ENCODE measurements at regions not wholly inside any gene's neighbourhood (a gene's known extent, or its start where the extent isn't known, plus 50 kb on each side); places are given as distances from the start of the nearest gene placed in this dataset.

DNA sequence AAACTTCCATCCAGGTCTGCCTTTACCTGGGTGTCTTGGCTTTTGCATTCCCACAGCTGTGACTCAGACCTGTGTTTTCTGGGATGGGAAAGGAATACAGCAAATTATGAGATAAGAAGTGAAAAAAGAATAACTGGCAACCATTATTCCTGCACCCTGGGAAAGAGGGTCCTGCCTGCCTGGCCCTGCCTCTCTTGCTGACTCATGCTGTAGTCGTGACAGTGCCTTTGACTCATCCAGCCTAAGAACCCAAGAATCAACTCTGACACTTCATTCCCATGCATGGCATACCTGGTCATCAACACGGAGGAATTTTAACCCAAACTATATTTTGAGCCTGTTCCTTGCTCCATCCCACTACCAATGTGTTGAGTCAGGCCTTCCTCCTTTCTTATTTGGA, 185.4 kb upstream of the SERP2 start:
- H3K4me3 ChIP-seq (ENCODE audit: low read length): no peak overlapping the region
- no CpG with 5 or more reads among the region's 2 CpGs for WGBS (ENCODE audit: extremely low coverage, insufficient coverage, low lambda C conversion rate)

DNA sequence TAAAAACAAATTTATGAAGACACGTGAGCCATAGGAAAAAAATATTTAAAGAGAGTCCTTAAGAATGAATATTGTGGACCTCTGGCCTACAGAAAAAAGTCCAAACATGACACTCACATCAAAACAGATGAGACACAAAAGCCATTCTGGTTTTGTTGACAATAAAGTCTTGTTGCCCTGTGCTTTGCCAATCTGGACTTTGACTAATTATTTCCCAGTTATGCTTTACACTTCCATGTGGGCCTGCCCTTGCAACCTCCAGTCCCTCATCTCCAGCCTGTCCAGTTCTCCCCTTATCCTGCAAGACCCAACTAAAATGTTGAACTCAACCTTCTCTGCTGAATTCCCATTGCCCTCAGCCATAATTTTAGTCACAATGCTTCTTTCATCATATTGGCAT, 184.5 kb upstream of the SERP2 start:
- Histone ChIP-seq H3K4ac (ENCODE audit: low read depth, low read length) (no peak overlapping the region), H4K8ac (ENCODE audit: low read depth, low read length) (no peak overlapping the region), H3K9ac (ENCODE audit: low read length) (no peak overlapping the region), H3K4me3 (ENCODE audit: low read length) (no peak overlapping the region), H2AK5ac (ENCODE audit: low read length) (no peak overlapping the region), H2BK5ac (ENCODE audit: low read length) (no peak overlapping the region), H3K79me2 (ENCODE audit: control insufficient read depth, insufficient read depth, low read length) (no peaks in the 10 kb centered on the region), H2BK120ac (ENCODE audit: low read depth, low read length) (no peak overlapping the region), H3K79me1 (ENCODE audit: low read length) (no peaks in the 10 kb centered on the region), H3K36me3 (ENCODE audit: control insufficient read depth, insufficient read depth, low read length) (no peaks in the 10 kb centered on the region), H4K5ac (ENCODE audit: low read length) (no peak overlapping the region), H3K27ac (ENCODE audit: low read depth, low read length) (no peak overlapping the region), H3K4me2 (ENCODE audit: low read length) (no peak overlapping the region), H3K27me3 (ENCODE audit: insufficient read depth, low read length, poor library complexity) (no peaks in the 10 kb centered on the region), H2BK15ac (replicated peaks; ENCODE audit: low read depth) (no peak overlapping the region), H3K18ac (ENCODE audit: low read length) (no peak overlapping the region), H3K4me1 (ENCODE audit: control insufficient read depth, low read depth, low read length) (no peaks in the 10 kb centered on the region), H3K56ac (ENCODE audit: low read length) (no peak overlapping the region), H3K23ac (ENCODE audit: low read length) (no peak overlapping the region)
- WGBS (ENCODE audit: extremely low coverage, insufficient coverage, low lambda C conversion rate): no CpG with 5 or more reads among the region's 1 CpG
- DNase-seq: no peak

More for the DNA sequence above, 185.4 kb upstream of the SERP2 start:
- H3K56ac ChIP-seq (ENCODE audit: low read length): no peak overlapping the region
- no peaks in the 10 kb centered on the region for H3K27me3 ChIP-seq (ENCODE audit: insufficient read depth, low read length, poor library complexity)
- H3K79me2 ChIP-seq (ENCODE audit: control insufficient read depth, insufficient read depth, low read length): no peaks in the 10 kb centered on the region
- no peak overlapping the region for H2BK15ac ChIP-seq (replicated peaks; ENCODE audit: low read depth)
- H4K8ac ChIP-seq (ENCODE audit: low read depth, low read length): no peak overlapping the region
- no peak overlapping the region for H2AK5ac ChIP-seq (ENCODE audit: low read length)
- H3K18ac ChIP-seq (ENCODE audit: low read length): no peak overlapping the region
- no peak overlapping the region for H3K4ac ChIP-seq (ENCODE audit: low read depth, low read length)
- no peak overlapping the region for H4K5ac ChIP-seq (ENCODE audit: low read length)
- H3K9ac ChIP-seq (ENCODE audit: low read length): no peak overlapping the region
- DNase-seq: peak; percentile 29
- H3K27ac ChIP-seq (ENCODE audit: low read depth, low read length): no peak overlapping the region
- H3K79me1 ChIP-seq (ENCODE audit: low read length): no peaks in the 10 kb centered on the region
- H3K4me1 ChIP-seq (ENCODE audit: control insufficient read depth, low read depth, low read length): no peaks in the 10 kb centered on the region
- no peak overlapping the region for H2BK5ac ChIP-seq (ENCODE audit: low read length)
- no peak overlapping the region for H2BK120ac ChIP-seq (ENCODE audit: low read depth, low read length)
- no peak overlapping the region for H3K23ac ChIP-seq (ENCODE audit: low read length)
- H3K36me3 ChIP-seq (ENCODE audit: control insufficient read depth, insufficient read depth, low read length): no peaks in the 10 kb centered on the region
- no peak overlapping the region for H3K4me2 ChIP-seq (ENCODE audit: low read length)

DNA sequence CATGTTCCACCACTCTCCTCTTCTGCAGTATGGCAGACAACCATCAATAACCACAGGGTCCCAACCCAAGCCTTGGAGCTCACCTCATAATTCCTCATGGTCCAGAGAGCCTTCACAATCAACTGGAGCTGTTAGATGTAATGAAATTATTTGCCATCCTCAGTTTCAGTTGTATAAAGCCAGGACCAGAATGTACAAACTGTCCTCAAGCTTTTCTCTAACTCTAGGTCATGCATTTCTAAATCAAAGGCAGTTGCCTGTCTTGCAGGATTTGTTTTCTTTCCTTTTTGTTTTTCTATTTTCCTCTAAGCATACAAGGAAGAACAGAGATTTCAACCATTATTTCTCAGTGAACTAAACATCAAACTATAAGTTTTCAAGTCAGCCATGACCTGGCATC, 182.5 kb upstream of the SERP2 start:
- Histone ChIP-seq H3K79me1 (ENCODE audit: low read length) (no peaks in the 10 kb centered on the region), H4K8ac (ENCODE audit: low read depth, low read length) (no peak overlapping the region), H3K4me1 (ENCODE audit: control insufficient read depth, low read depth, low read length) (no peaks in the 10 kb centered on the region), H3K23ac (ENCODE audit: low read length) (no peak overlapping the region), H3K4ac (ENCODE audit: low read depth, low read length) (no peak overlapping the region), H2BK5ac (ENCODE audit: low read length) (no peak overlapping the region), H2BK120ac (ENCODE audit: low read depth, low read length) (no peak overlapping the region), H3K18ac (ENCODE audit: low read length) (no peak overlapping the region), H3K4me2 (ENCODE audit: low read length) (no peak overlapping the region), H3K9ac (ENCODE audit: low read length) (no peak overlapping the region), H3K36me3 (ENCODE audit: control insufficient read depth, insufficient read depth, low read length) (no peaks in the 10 kb centered on the region), H3K4me3 (ENCODE audit: low read length) (no peak overlapping the region), H2AK5ac (ENCODE audit: low read length) (no peak overlapping the region), H3K27ac (ENCODE audit: low read depth, low read length) (no peak overlapping the region), H4K5ac (ENCODE audit: low read length) (no peak overlapping the region), H3K56ac (ENCODE audit: low read length) (no peak overlapping the region), H2BK15ac (replicated peaks; ENCODE audit: low read depth) (no peak overlapping the region), H3K27me3 (ENCODE audit: insufficient read depth, low read length, poor library complexity) (no peaks in the 10 kb centered on the region), H3K79me2 (ENCODE audit: control insufficient read depth, insufficient read depth, low read length) (no peaks in the 10 kb centered on the region)
- DNase-seq: no peak

DNA sequence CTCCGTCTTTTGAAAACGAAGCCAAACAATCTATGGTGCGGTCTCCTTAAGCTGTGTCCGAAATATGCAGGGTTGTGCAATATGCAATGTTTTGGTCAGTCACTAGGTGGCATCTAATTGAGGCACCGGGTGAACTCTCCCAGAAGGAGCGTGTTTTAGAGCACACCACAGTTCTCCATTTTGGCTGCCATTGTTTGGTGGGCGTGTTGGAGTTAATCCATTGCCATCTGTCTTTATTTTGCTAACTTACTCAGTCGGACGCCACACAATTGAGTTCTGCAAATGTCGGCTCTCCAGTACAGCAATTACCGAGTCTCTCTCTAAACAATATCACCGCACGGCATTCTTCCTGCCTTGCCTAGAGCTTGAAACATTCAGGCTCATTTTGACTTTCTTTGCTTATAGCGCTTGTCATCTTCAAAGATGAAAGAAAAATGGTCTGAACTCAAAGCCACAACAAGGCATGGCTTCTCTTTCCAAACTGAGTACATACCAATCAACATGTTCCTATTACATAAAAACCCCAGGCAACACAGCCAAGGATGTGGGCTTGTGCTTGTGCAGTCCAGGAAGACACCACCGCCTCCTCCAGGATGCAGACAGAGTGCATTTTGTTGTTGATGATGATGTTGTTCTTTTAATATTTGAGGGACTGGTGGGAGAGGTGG, 182.0 kb upstream of the SERP2 start:
- no peak overlapping the region for H3K9ac ChIP-seq (ENCODE audit: low read length)
- H3K56ac ChIP-seq (ENCODE audit: low read length): no peak overlapping the region
- H2BK15ac ChIP-seq (replicated peaks; ENCODE audit: low read depth): no peak overlapping the region
- H3K27me3 ChIP-seq (ENCODE audit: insufficient read depth, low read length, poor library complexity): no peaks in the 10 kb centered on the region
- no peaks in the 10 kb centered on the region for H3K79me2 ChIP-seq (ENCODE audit: control insufficient read depth, insufficient read depth, low read length)
- no peak overlapping the region for H2BK5ac ChIP-seq (ENCODE audit: low read length)
- H3K36me3 ChIP-seq (ENCODE audit: control insufficient read depth, insufficient read depth, low read length): no peaks in the 10 kb centered on the region
- H3K4me2 ChIP-seq (ENCODE audit: low read length): no peak overlapping the region
- no peak overlapping the region for H3K18ac ChIP-seq (ENCODE audit: low read length)
- no CpG with 5 or more reads among the region's 15 CpGs for WGBS (ENCODE audit: extremely low coverage, insufficient coverage, low lambda C conversion rate)
- no peak overlapping the region for H3K4me3 ChIP-seq (ENCODE audit: low read length)
- no peaks in the 10 kb centered on the region for H3K79me1 ChIP-seq (ENCODE audit: low read length)
- no peak overlapping the region for H2BK120ac ChIP-seq (ENCODE audit: low read depth, low read length)
- DNase-seq: peak; percentile 78
- no peaks in the 10 kb centered on the region for H3K4me1 ChIP-seq (ENCODE audit: control insufficient read depth, low read depth, low read length)
- H4K8ac ChIP-seq (ENCODE audit: low read depth, low read length): no peak overlapping the region
- H3K23ac ChIP-seq (ENCODE audit: low read length): no peak overlapping the region
- no peak overlapping the region for H4K5ac ChIP-seq (ENCODE audit: low read length)
- no peak overlapping the region for H2AK5ac ChIP-seq (ENCODE audit: low read length)
- no peak overlapping the region for H3K4ac ChIP-seq (ENCODE audit: low read depth, low read length)
- H3K27ac ChIP-seq (ENCODE audit: low read depth, low read length): no peak overlapping the region

DNA sequence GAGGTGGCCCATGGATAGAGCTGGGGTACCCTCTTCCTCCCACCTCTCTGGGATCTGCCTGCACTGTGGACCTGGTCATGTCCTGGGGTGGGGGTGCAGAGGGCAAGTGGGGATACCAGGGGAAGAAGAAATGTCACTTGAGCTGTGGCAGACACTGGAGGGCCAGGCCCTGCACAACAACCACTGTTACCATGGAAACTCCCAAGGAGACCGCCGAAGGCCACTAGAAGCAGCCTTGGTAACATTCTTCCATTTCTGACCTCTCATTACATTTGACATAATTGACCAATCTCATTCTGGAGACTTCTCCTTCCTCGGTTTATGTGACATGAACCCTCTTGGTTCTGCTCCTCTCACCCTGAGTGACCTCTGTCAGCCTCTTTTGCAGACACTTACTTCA, 179.9 kb upstream of the SERP2 start:
- WGBS (ENCODE audit: extremely low coverage, insufficient coverage, low lambda C conversion rate): no CpG with 5 or more reads among the region's 3 CpGs

DNA sequence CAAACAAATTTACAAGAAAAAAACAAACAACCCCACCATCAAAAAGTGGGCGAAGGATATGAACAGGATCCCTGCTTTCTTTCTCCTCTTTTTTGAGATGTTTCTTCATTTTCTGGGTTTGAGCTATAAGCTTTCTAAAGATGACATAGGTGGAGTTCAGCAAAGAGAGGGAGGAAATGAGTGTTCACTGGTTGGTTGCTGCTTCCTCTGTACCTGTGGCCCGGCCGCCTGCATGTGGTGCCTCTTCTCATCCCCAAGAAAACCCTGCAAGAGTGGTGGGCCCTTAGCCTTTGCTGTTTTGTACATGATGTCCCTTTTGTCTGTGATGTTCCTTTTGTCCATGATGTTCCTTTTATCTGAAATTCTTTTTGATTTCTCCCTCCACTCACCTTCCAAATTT, 178.4 kb upstream of the SERP2 start:
- Histone ChIP-seq H3K27ac (ENCODE audit: low read depth, low read length) (no peak overlapping the region), H3K79me1 (ENCODE audit: low read length) (no peaks in the 10 kb centered on the region), H3K4me3 (ENCODE audit: low read length) (no peak overlapping the region), H3K18ac (ENCODE audit: low read length) (no peak overlapping the region), H3K23ac (ENCODE audit: low read length) (no peak overlapping the region), H2BK15ac (replicated peaks; ENCODE audit: low read depth) (no peak overlapping the region), H3K9ac (ENCODE audit: low read length) (no peak overlapping the region), H3K79me2 (ENCODE audit: control insufficient read depth, insufficient read depth, low read length) (no peaks in the 10 kb centered on the region), H3K36me3 (ENCODE audit: control insufficient read depth, insufficient read depth, low read length) (no peaks in the 10 kb centered on the region), H2BK120ac (ENCODE audit: low read depth, low read length) (no peak overlapping the region), H4K8ac (ENCODE audit: low read depth, low read length) (no peak overlapping the region), H3K4me2 (ENCODE audit: low read length) (no peak overlapping the region), H2AK5ac (ENCODE audit: low read length) (no peak overlapping the region), H3K4me1 (ENCODE audit: control insufficient read depth, low read depth, low read length) (no peaks in the 10 kb centered on the region), H4K5ac (ENCODE audit: low read length) (no peak overlapping the region), H3K4ac (ENCODE audit: low read depth, low read length) (no peak overlapping the region), H3K56ac (ENCODE audit: low read length) (no peak overlapping the region), H2BK5ac (ENCODE audit: low read length) (no peak overlapping the region), H3K27me3 (ENCODE audit: insufficient read depth, low read length, poor library complexity) (no peaks in the 10 kb centered on the region)
- WGBS (ENCODE audit: extremely low coverage, insufficient coverage, low lambda C conversion rate): no CpG with 5 or more reads among the region's 3 CpGs
- DNase-seq: no peak

More for the DNA sequence above, 179.9 kb upstream of the SERP2 start:
- Histone ChIP-seq H3K36me3 (ENCODE audit: control insufficient read depth, insufficient read depth, low read length) (no peaks in the 10 kb centered on the region), H2AK5ac (ENCODE audit: low read length) (no peak overlapping the region), H3K27me3 (ENCODE audit: insufficient read depth, low read length, poor library complexity) (no peaks in the 10 kb centered on the region), H3K79me1 (ENCODE audit: low read length) (no peaks in the 10 kb centered on the region), H3K18ac (ENCODE audit: low read length) (no peak overlapping the region), H4K5ac (ENCODE audit: low read length) (no peak overlapping the region), H3K27ac (ENCODE audit: low read depth, low read length) (no peak overlapping the region), H3K56ac (ENCODE audit: low read length) (no peak overlapping the region), H3K79me2 (ENCODE audit: control insufficient read depth, insufficient read depth, low read length) (no peaks in the 10 kb centered on the region), H3K4ac (ENCODE audit: low read depth, low read length) (no peak overlapping the region), H3K23ac (ENCODE audit: low read length) (no peak overlapping the region), H2BK15ac (replicated peaks; ENCODE audit: low read depth) (no peak overlapping the region), H3K4me3 (ENCODE audit: low read length) (no peak overlapping the region), H3K4me2 (ENCODE audit: low read length) (no peak overlapping the region), H3K9ac (ENCODE audit: low read length) (no peak overlapping the region), H3K4me1 (ENCODE audit: control insufficient read depth, low read depth, low read length) (no peaks in the 10 kb centered on the region), H4K8ac (ENCODE audit: low read depth, low read length) (no peak overlapping the region), H2BK5ac (ENCODE audit: low read length) (no peak overlapping the region), H2BK120ac (ENCODE audit: low read depth, low read length) (no peak overlapping the region)
- DNase-seq: no peak
